MCF 10A (cell line): ENCODE measurements at regions not wholly inside any gene's neighbourhood (a gene's known extent, or its start where the extent isn't known, plus 50 kb on each side); places are given as distances from the start of the nearest gene placed in this dataset.
"Not testable (repeated sequence)": the region's sequence is repeated elsewhere in the genome, so short reads cannot be mapped to it uniquely, and the experiment has no call there.

ENCODE experiments used
- BruUV-seq: library from RNA; stranded (reverse); fragments of 400-500 nt; replicated peaks from 2 replicates; lab custom pipeline; 2021; lab: Mats Ljungman, UMichigan
- CTCF ChIA-PET: fragments of 300-600 bp; sonication (Branson Sonifier 250); formaldehyde crosslinking; extraction: SDS; loops from one replicate; lab custom pipeline; 2021; ENCODE audit warnings: antibody characterized with exemption, inconsistent platforms; lab: Yijun Ruan, JAX
- POLR2A ChIA-PET: fragments of 300-600, 350-650 bp; sonication (Branson Sonifier 250); formaldehyde crosslinking; extraction: SDS; loops from one replicate; lab custom pipeline; 2020; ENCODE audit warnings: antibody characterized with exemption, inconsistent platforms; lab: Yijun Ruan, JAX
- DNase-seq: peaks from one replicate; pipeline ENCODE4 v3.0.0-alpha.2; 2018; ENCODE audit not compliant: unreplicated experiment
- H3K27ac Mint-ChIP-seq: one replicate; pipeline ENCODE4 v1.8.0; 2022; ENCODE audit warnings: mild to moderate bottlenecking, low read depth, mixed read lengths; ENCODE audit not compliant: unreplicated experiment
- H3K27me3 Mint-ChIP-seq: one replicate; pipeline ENCODE4 v1.8.0; 2022; ENCODE audit warnings: mixed read lengths; ENCODE audit not compliant: insufficient read depth, unreplicated experiment
- H3K36me3 Mint-ChIP-seq: one replicate; pipeline ENCODE4 v1.8.0; 2022; ENCODE audit warnings: mild to moderate bottlenecking, moderate library complexity, mixed read lengths; ENCODE audit not compliant: insufficient read depth, unreplicated experiment
- H3K4me1 Mint-ChIP-seq: one replicate; pipeline ENCODE4 v1.8.0; 2022; ENCODE audit warnings: mixed read lengths; ENCODE audit not compliant: insufficient read depth, unreplicated experiment
- H3K4me3 Mint-ChIP-seq: one replicate; pipeline ENCODE4 v1.8.0; 2022; ENCODE audit warnings: mild to moderate bottlenecking, moderate library complexity, mixed read lengths; ENCODE audit not compliant: unreplicated experiment
- H3K9me3 Mint-ChIP-seq: one replicate; pipeline ENCODE4 v1.8.0; 2022; ENCODE audit warnings: mixed read lengths; ENCODE audit not compliant: unreplicated experiment
- intact Hi-C: fragments of 100-400 bp; cut with micrococcal nuclease; formaldehyde crosslinking; loops from 2 replicates; pipeline ENCODE4 v1.14.1; 2022

DNA sequence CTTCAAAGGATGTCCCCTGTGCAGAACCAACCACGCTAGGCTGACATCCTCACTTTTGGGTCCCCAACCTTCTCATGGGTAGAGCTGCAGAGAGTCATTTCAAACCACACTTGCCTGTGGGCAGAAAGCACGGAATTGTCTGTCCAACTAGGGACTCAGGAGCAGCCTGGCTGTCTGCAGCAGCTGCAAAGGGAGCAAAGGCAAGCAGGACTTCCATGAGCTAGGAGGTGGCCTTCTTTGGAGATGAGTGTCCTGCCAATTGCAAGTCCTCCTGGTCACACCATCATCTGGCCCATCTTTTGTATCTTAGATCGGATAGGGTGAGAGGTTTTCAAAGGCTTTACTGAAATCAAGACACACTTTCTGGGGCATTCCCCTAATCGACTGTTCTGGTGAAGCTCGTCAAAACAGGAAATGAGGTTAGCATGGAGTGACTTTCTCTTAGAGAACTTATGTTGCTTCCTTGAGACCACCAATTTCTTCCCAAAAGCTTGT, 222.3 kb upstream of the PLGLB2 start:
- H3K27ac Mint-ChIP-seq, H3K36me3 Mint-ChIP-seq, H3K27me3 Mint-ChIP-seq, CTCF ChIA-PET, H3K4me3 Mint-ChIP-seq, DNase-seq, POLR2A ChIA-PET, H3K4me1 Mint-ChIP-seq, intact Hi-C loops, H3K9me3 Mint-ChIP-seq, BruUV-seq: not testable (repeated sequence)

DNA sequence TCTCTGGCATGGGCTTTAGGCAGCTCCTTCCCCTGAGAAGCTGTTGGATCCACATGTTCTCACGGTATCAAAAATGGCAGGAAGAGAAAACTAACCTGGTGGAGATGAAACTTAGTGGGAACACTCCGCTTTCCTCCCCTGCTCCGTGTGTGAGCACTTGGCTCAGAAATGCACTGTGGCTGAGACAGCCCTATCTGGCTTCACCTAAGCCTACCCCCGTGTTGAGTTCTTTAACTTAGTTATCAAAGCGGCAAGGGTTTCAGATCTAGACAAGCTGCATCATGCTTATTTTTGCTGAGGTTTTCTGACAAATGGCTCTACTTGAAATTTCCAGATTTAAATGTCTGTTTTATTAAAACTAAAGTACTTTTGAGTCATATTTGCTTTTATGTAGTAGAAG, 221.6 kb upstream of the PLGLB2 start:
- POLR2A ChIA-PET, H3K27me3 Mint-ChIP-seq, H3K9me3 Mint-ChIP-seq, H3K4me1 Mint-ChIP-seq, H3K27ac Mint-ChIP-seq, BruUV-seq, H3K4me3 Mint-ChIP-seq, intact Hi-C loops, DNase-seq, CTCF ChIA-PET, H3K36me3 Mint-ChIP-seq: not testable (repeated sequence)

DNA sequence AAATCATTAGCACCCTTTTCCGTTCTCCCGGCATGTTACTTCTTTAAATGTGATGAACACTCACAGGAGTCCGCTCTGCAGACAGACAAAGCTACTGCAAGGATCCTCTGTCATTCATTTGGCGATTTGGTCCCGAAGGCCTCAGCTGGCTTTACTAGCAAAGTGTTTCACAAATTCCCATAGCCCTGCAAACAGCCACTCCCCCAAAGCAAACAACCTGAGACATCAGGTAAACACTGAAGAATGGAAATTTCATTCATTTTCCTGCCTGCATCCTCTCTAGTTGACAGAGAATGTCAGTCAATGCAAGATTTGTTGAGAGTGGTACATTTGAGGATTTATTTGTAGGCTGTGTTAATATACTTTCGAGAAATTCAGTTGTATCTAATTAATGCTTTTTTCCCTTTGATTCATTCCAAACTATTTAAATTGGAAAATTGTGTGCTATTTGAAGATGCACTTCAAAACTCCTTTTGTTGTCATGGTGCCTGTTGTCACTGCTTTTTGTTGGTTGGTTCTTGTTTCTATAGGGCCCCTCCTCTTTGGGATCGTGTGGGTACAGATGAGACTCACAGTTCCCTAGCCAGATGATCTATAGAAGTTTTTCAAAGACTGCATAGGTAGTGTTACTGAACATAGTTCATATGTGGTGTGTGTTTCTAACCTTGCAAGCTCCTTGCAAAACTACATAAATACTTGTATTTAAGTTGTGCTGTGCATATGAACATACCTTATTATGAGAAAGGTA, 215.7 kb upstream of the PLGLB2 start:
- POLR2A ChIA-PET, H3K27me3 Mint-ChIP-seq, DNase-seq, H3K36me3 Mint-ChIP-seq, CTCF ChIA-PET, H3K4me1 Mint-ChIP-seq, H3K4me3 Mint-ChIP-seq, H3K9me3 Mint-ChIP-seq, BruUV-seq, intact Hi-C loops, H3K27ac Mint-ChIP-seq: not testable (repeated sequence)

DNA sequence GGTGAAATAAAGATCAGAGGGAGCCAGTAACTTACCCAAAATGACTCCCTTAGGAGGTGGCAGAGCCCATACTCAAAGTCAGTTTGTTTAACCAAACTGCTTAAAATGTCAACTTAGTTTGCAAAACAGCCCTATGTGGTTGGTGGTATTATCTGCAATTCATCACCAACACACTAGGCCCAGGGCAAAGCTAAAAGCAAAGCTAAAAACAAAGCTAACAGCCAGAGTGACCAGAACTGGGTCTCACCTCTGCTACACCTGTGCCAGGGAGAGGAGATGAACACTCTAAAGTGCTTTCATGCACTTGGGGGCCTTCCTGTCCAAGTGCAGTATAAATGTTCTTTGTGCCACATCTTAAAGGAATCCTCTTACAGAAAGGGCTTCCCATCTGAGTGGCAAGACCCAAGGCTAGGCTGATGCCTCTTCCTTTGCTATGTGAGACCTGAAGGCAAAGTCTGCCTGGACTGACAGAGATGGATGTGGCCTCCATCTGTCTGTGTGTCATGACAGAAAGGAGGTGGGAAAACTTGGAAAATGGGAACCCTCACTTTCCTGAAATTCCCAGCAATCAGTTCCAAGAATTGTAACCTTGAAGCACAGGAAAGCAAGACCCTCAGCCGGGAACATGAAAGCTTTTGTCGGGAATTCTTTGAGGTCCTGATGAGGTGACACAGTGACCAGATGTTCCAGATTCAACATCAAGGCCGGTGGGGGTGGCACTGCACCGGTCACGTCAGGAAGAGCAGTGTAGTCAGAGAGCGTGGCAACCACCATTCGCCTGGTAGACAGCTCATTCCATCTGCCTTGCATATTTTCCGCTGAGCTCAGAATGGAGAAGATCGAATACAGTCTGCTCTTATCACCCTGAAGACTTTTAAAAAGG, 214.3 kb upstream of the PLGLB2 start:
- H3K36me3 Mint-ChIP-seq, H3K27me3 Mint-ChIP-seq, H3K27ac Mint-ChIP-seq, DNase-seq, H3K9me3 Mint-ChIP-seq, H3K4me3 Mint-ChIP-seq, POLR2A ChIA-PET, H3K4me1 Mint-ChIP-seq, intact Hi-C loops, CTCF ChIA-PET, BruUV-seq: not testable (repeated sequence)

DNA sequence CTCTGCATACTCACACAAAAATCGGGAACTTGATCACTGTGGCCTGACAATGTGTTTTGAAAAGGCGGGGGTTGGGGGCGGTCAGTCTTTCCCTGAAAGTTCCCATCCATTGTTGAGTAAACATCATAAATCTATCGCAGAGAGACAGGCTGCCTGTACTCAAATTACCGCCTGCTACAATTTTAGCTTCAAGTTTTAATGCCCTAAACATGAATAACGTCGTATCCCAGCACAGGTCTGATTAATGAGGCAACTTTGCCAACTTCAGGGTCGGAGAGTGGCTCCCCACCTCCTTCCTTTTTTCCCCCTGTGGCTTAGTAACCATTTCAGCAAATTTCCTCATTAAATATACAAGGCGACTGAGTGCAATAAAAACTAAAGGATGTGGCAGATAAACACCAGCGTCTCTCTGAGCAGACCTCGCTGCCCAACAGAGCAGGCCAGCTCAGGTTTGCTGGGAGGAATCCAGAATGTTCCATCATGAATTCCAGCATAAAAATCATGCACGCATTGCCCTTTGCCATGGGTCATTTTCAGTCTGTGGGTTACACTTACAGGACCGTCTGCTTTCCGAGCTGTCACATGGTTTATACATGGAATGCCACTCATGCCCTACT, 213.5 kb upstream of the PLGLB2 start:
- H3K27ac Mint-ChIP-seq, BruUV-seq, H3K27me3 Mint-ChIP-seq, H3K36me3 Mint-ChIP-seq, POLR2A ChIA-PET, DNase-seq, H3K4me3 Mint-ChIP-seq, H3K4me1 Mint-ChIP-seq, intact Hi-C loops, CTCF ChIA-PET, H3K9me3 Mint-ChIP-seq: not testable (repeated sequence)

DNA sequence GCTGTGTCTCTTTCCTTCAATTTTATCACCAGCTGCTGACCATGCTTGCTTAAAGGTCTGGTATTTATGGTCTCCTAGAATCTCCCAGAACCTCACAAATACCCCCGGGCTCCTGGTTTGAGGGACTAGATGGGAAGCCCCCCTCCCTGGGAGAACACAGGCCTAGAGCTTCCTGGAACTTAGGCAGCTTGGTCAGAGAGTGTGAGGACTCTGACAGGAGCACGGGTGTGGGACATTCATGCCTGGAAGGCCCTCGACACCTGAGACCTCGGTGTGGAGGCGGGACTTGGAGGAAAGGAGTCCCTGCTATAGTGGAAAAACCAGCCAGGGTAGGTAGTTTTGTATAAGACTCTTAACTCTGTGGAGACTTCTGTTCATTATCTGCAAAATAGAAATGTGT, 211.5 kb upstream of the PLGLB2 start:
- CTCF ChIA-PET, H3K27me3 Mint-ChIP-seq, H3K4me3 Mint-ChIP-seq, H3K27ac Mint-ChIP-seq, DNase-seq, intact Hi-C loops, POLR2A ChIA-PET, H3K36me3 Mint-ChIP-seq, H3K4me1 Mint-ChIP-seq, BruUV-seq, H3K9me3 Mint-ChIP-seq: not testable (repeated sequence)

DNA sequence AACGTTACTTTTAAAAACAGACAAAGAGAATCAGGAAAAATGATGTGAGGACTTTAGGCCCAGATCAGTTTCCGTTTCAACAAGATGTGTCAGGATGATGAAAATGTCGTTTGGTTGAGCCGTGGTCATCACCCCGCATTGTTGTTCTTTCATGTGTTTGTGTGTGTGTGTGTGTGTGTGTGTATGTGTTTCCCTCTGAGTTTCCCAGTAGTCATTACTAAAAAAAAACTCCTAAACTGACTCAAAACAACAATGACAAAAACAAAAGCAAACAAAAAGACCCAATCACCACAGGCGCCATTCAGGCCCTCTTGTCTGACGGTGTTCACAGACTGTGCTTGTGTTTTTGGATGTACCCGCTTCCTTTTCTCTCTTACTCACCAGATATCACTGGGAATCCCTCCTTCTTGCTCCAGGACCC, 210.6 kb upstream of the PLGLB2 start:
- BruUV-seq = not testable (repeated sequence)

DNA sequence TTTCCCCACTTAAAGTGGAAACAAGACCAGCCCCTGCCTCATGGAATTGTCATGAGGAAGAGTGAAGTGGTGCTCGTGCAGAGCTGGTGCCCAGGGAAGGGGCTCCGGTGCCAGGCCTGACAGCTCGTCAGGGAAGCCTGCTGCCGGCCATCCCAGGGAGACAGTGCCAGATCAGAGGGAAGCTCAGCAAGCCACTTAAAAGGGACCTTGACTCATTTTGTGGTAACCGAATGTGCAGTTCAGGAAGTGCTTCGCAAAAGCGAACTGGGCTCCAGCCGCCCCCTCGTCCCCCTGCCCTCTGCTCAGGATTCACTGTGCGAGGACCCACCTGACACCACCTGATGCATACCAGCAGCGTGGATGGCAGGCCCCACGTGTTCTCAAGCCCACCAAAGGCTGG, 209.6 kb upstream of the PLGLB2 start:
- H3K4me3 Mint-ChIP-seq, H3K27me3 Mint-ChIP-seq, CTCF ChIA-PET, H3K27ac Mint-ChIP-seq, DNase-seq, BruUV-seq, H3K36me3 Mint-ChIP-seq, intact Hi-C loops, H3K9me3 Mint-ChIP-seq, H3K4me1 Mint-ChIP-seq, POLR2A ChIA-PET: not testable (repeated sequence)

More for the DNA sequence above, 210.6 kb upstream of the PLGLB2 start:
- H3K4me1 Mint-ChIP-seq, H3K36me3 Mint-ChIP-seq, H3K4me3 Mint-ChIP-seq, intact Hi-C loops, H3K27me3 Mint-ChIP-seq, POLR2A ChIA-PET, H3K27ac Mint-ChIP-seq, H3K9me3 Mint-ChIP-seq, CTCF ChIA-PET, DNase-seq: not testable (repeated sequence)
